Ascending aorta (tissue), 2 donors: ENCODE measurements at regions not wholly inside any gene's neighbourhood (a gene's known extent, or its start where the extent isn't known, plus 50 kb on each side); places are given as distances from the start of the nearest gene placed in this dataset.

Source experiments
- DNase-seq, 2 donors: peaks; one replicate each; pipeline ENCODE4 v3.0.0-alpha.2; 2019; ENCODE audit warnings: low spot score in 2 of 2
- H3K27ac ChIP-seq, 2 donors: fragments of 200-600 bp; sonication (generic); one replicate each; pipeline ENCODE4 v1.5.1; 2016 to 2017; ENCODE audit warnings: mild to moderate bottlenecking in 1 of 2
- H3K27me3 ChIP-seq: fragments of 200-600 bp; sonication (generic); one replicate; pipeline ENCODE4 v1.5.1; 2017
- H3K36me3 ChIP-seq, 2 donors: fragments of 200-600 bp; sonication (generic); one replicate each; pipeline ENCODE4 v1.5.1; 2016
- H3K4me1 ChIP-seq, 2 donors: fragments of 200-600 bp; sonication (generic); one replicate each; pipeline ENCODE4 v1.5.1; 2016 to 2017; ENCODE audit warnings: mild to moderate bottlenecking in 1 of 2
- H3K4me3 ChIP-seq, 2 donors: fragments of 200-600 bp; sonication (generic); one replicate each; pipeline ENCODE4 v1.5.1; 2016 to 2017; ENCODE audit warnings: mild to moderate bottlenecking in 1 of 2
- H3K9me3 ChIP-seq, 2 donors: fragments of 200-600 bp; sonication (generic); one replicate each; pipeline ENCODE4 v1.5.1; 2016
- intact Hi-C: fragments of 100-400 bp; cut with DNase I; formaldehyde crosslinking; loops from one replicate; pipeline ENCODE4 v1.15.1; 2023
- TF ChIP-seq, protein P1 (sequence below), 3 experiments: fragments of 200-600 bp in 2 of 3; fragments of 450-650 bp in 1 of 3; sonication (generic) in 2 of 3; IDR thresholded peaks; one replicate each; pipeline ENCODE4 v1.5.1; 2016 to 2019; ENCODE audit warnings: antibody characterized with exemption in 3 of 3, mild to moderate bottlenecking in 1 of 3, moderate library complexity in 1 of 3

DNA sequence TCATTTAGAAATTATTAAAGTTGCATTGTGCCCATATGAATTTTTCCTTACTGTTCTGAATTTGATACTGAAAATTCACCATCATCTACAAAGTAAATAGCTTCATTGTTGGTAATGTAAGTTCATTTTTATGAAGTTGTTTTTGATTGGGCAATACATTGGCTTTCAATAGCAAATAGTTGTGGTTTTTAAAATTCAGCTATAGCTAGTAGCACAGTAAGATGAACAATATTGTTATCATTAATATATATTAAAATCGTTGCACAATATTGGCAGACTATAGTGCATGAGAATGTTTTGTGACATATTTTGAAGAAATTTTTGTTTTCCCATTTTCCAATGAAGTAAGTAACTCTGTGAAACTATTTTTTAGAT lies 575.0 kb downstream of the PRKD1 start:
- TF ChIP-seq, protein P1, sequence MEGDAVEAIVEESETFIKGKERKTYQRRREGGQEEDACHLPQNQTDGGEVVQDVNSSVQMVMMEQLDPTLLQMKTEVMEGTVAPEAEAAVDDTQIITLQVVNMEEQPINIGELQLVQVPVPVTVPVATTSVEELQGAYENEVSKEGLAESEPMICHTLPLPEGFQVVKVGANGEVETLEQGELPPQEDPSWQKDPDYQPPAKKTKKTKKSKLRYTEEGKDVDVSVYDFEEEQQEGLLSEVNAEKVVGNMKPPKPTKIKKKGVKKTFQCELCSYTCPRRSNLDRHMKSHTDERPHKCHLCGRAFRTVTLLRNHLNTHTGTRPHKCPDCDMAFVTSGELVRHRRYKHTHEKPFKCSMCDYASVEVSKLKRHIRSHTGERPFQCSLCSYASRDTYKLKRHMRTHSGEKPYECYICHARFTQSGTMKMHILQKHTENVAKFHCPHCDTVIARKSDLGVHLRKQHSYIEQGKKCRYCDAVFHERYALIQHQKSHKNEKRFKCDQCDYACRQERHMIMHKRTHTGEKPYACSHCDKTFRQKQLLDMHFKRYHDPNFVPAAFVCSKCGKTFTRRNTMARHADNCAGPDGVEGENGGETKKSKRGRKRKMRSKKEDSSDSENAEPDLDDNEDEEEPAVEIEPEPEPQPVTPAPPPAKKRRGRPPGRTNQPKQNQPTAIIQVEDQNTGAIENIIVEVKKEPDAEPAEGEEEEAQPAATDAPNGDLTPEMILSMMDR (IDR thresholded peaks at IDR 0.05), result no peak
- Histone ChIP-seq H3K27ac (no peak overlapping the region), H3K4me3 (no peak overlapping the region), H3K9me3 (no peaks in the 10 kb centered on the region), H3K27me3 (no peaks in the 10 kb centered on the region), H3K36me3 (no peaks in the 10 kb centered on the region), H3K4me1 (no peaks in the 10 kb centered on the region)
- intact Hi-C loops, result no loop called here
- no peak for DNase-seq

DNA sequence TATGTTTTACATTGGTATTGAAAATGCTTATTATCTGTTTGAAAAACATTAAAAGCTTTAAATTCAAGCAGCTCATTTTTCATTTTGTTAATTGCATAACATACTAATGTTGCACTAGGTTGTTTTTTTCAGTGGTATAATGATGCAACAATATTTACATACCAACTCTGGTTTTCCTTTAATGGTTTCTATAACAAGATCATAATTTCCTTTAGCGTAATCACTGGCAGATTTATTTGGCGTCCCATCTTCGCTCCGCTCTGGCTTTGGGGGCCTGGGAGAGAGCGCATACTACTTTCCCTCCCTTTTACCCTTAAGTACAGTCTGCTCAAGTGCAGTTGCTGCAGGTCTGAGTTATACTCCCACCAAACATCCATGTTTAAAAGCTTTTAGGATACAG lies 574.1 kb downstream of the PRKD1 start:
- no peaks in the 10 kb centered on the region for H3K4me1 ChIP-seq
- no peak overlapping the region for H3K27ac ChIP-seq
- no peaks in the 10 kb centered on the region for H3K9me3 ChIP-seq
- intact Hi-C loops, result no loop called here
- TF ChIP-seq, protein P1 (IDR thresholded peaks at IDR 0.05), result no peak
- no peaks in the 10 kb centered on the region for H3K36me3 ChIP-seq
- no peaks in the 10 kb centered on the region for H3K27me3 ChIP-seq
- no peak overlapping the region for H3K4me3 ChIP-seq
- no peak for DNase-seq

GRCh38 chr14:29354486-29354885 lies 573.2 kb downstream of the PRKD1 start:
- no peaks in the 10 kb centered on the region for H3K9me3 ChIP-seq
- TF ChIP-seq, protein P1 (IDR thresholded peaks at IDR 0.05), result no peak
- intact Hi-C loops, result no loop called here
- no peak for DNase-seq
- H3K27me3 ChIP-seq, result no peaks in the 10 kb centered on the region
- H3K4me1 ChIP-seq, result no peaks in the 10 kb centered on the region
- H3K27ac ChIP-seq, result no peak overlapping the region
- H3K4me3 ChIP-seq, result no peak overlapping the region
- H3K36me3 ChIP-seq, result no peaks in the 10 kb centered on the region

DNA sequence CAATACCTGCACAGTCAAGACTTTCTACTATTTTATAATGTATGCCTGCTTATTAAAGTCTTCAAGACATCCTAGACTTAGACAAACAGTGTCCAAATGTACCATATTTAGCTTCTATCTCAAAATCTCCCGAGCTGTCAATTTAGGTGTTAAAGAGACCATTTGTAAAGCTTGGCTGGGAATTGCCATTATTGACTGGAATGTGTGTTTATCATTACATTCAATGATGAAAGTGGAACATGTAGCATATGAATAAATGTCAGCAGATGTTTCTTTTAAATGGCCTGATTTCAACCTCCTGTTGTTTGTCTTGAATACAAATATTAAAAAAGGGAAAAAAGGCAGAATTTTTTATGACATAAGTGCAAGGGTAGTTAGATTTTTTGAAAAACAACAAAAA lies 572.3 kb downstream of the PRKD1 start:
- H3K9me3 ChIP-seq, result no peaks in the 10 kb centered on the region
- TF ChIP-seq, protein P1 (IDR thresholded peaks at IDR 0.05), result no peak
- no peak overlapping the region for H3K4me3 ChIP-seq
- H3K27ac ChIP-seq, result no peak overlapping the region
- intact Hi-C loops, result no loop called here
- no peaks in the 10 kb centered on the region for H3K36me3 ChIP-seq
- no peak for DNase-seq
- no peaks in the 10 kb centered on the region for H3K4me1 ChIP-seq
- H3K27me3 ChIP-seq, result no peaks in the 10 kb centered on the region

GRCh38 chr14:29355846-29356245 lies 571.8 kb downstream of the PRKD1 start:
- H3K9me3 ChIP-seq, result no peaks in the 10 kb centered on the region
- intact Hi-C loops, result no loop called here
- no peak overlapping the region for H3K27ac ChIP-seq
- TF ChIP-seq, protein P1 (IDR thresholded peaks at IDR 0.05), result no peak
- H3K4me1 ChIP-seq, result no peaks in the 10 kb centered on the region
- no peaks in the 10 kb centered on the region for H3K36me3 ChIP-seq
- no peak overlapping the region for H3K4me3 ChIP-seq
- no peak for DNase-seq
- no peaks in the 10 kb centered on the region for H3K27me3 ChIP-seq

GRCh38 chr14:29360656-29361055 lies 567.0 kb downstream of the PRKD1 start:
- TF ChIP-seq, protein P1 (IDR thresholded peaks at IDR 0.05), result no peak
- H3K4me3 ChIP-seq, result no peak overlapping the region
- no peaks in the 10 kb centered on the region for H3K4me1 ChIP-seq
- DNase-seq, result no peak
- intact Hi-C loops, result no loop called here
- no peaks in the 10 kb centered on the region for H3K9me3 ChIP-seq
- no peaks in the 10 kb centered on the region for H3K36me3 ChIP-seq
- H3K27me3 ChIP-seq, result no peaks in the 10 kb centered on the region
- H3K27ac ChIP-seq, result no peak overlapping the region
